HG03460 (cell line): ENCODE measurements at regions not wholly inside any gene's neighbourhood (a gene's known extent, or its start where the extent isn't known, plus 50 kb on each side); places are given as distances from the start of the nearest gene placed in this dataset.

Experiments
- ATAC-seq: cut with Tn5 transposase; IDR thresholded peaks from one replicate; pipeline ENCODE4 v1.9.1; 2021; ENCODE audit not compliant: unreplicated experiment

DNA sequence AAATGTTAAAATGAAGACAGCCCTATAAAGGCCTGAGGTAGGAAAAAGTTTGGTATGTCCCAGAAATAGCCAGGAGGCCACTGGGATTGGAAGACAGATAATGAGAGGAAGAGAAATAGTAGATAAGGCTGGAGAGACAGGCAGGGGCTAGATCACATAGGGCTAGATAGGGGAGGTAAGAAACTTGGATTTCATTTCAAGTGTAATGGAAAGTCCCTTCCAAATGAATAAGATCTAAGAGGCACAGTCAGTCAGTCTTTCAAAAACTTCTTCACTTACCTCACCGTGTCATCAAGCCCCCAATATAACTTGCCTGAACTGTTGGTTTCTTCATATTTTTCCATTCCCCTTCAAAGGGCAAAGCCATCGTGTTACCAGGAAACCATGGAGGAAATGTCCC, 121.8 kb downstream of the SPCS3 start:
- no peak for ATAC-seq

DNA sequence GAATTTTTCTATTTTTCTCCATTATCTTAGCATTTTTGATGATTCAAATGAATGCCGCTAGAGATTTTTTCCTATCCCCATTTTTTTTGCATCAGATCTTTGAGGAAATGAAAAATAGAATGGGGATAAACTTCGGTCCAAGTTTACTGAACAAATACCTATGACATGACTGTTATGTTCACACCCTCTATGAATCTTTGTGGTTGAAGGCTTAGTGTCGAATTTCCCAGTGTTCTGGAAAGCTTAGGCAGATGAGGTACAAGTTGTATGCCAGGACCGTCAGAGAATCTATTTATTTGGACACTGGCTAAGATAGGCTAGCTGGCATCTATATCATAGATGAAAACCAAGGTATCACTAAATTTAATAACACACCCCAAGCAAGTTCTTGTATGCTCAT, 123.4 kb downstream of the SPCS3 start:
- no peak for ATAC-seq

DNA sequence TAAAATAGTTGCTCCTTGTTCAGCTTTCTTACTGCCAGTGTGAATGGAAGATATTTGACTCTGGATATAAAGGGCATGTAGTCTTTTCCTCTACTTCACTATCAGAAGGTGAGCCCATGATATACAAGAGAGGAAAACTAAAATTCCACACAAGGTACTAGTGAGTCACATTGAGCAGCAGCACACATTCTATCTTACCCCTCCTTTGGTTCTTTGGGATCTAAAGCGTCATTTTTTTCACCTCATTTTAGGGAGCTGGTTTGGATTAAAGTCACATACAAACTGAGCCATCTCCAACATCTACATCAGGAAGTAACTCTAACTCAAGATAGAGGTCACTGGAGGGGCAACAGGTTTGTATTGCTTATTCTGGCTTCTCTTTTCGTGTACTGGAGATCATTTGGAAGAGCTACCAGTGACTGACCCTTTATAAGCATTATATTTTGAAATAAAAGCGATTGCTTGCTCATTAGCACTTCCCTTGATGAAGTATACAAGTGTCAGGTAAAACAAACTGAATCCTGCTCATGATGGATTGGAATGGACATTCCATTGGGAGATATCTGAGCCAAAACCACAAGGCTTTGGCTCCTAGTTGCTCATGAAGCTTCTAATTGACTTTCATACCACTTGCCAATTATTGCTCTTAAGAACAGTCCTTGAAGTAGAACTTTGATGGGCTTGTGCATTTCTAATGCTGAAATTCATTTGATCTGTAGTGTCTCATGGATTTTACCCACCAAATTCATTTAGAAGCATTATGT, 124.1 kb downstream of the SPCS3 start:
- ATAC-seq = no peak

DNA sequence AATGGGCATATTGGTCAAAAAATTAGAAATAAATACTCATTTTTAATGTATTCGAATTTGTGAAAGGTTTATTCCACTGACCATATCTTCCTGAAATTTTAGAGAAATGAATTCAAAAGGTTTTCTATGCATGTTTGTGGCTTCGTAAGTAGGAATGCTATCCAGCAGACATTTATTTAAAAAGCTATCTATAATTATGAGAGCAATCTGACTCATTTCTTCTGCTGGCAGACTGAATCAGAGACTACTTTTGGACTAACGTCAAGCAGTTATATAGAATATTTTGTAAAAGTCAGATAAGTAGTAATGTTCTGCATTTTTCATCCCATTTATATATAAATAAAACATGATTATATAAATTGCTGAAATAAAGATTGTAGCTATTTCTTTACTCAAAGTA, 125.0 kb downstream of the SPCS3 start:
- no peak for ATAC-seq

DNA sequence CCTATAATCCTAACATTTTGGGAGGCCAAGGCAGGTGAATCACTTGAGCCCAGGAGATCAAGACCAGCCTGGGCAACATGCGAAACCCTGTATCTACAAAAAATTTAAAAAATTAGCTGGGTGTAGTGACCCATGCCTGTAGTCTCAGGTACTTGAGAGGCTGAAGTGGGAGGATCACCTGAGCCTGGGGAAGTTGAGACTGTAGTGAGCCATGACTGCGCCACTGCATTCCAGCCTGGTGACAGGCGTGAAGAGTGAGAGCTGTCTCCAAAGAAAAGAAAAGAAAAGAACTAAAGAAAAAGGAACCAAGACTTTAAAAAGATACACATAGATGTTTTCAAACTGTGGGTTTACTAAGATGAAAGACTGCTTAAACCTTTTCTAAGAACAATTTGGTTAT, 129.0 kb downstream of the SPCS3 start:
- ATAC-seq = no peak

DNA sequence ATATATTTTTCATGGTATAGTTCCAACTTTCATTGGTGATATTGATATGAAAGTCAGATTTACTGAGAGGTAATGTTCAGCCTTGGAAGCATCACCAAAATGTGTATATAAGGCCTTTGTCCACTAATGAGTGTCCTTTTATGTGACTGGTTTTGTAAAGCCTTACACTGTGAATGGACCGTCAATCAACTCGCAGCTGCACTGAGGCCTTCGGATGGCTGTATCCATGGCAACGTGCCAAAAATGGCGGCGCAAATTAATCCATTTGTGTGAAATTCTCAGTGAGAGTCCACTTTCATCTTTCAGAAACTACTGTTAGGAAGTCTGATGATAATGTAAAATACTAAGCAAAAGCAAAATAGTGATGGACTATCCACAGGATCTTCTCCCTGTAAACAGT, 131.7 kb downstream of the SPCS3 start:
- no peak for ATAC-seq

DNA sequence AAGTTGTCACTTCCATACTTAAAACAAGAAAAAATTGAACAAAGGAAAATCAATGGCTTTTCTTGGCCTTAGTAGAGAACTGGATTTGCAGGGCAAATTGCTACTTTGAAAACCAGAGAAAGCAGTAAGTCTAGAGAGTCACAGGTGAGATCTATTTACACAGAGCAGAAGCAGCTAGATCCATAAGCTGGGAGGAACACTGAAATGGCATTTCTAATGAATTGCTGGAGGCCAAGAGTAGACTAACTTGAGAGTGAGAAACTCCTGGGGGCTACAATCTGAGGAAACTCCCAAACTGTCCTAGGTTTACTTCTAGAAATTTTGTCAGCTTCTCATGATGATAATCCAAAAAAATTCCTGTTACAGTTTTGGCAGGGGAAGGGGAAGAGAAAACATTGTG, 133.3 kb downstream of the SPCS3 start:
- ATAC-seq = no peak

DNA sequence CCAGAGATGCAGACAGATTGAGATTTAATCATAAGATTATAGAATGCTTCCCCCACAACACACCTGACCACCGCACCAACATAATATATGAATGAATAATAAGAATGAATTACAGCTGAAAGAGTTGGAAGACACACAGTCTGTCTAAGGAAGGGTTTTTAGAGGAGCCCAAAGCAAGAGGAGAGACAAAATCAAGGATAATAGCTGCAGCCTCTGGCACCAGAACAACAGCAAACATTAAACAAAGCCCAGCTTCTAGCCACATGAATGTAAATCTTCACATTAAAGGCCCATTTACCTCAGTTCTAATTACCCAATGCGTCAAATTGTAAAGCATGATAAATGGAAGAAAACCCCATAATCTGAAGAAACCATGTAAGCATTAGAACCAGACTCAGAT, 133.9 kb downstream of the SPCS3 start:
- ATAC-seq = no peak

DNA sequence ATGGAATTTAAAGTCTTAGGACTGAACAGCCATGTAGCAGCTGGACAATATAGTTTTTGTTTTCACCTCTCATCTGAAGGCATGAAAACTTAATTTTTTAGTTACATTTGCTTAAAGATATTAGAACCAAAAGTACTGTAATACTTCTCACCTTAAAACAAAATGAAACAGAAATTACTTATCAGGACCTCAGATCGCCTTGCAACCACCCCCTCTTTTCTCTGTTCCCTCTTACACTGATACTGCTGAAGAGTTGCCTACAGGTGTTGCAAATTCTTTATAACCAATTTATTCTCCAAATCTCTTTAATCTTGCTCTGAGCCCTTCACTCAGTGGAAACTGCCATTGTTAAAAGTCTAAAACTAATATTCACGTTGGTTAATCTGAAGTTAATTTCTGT, 145.0 kb downstream of the SPCS3 start:
- ATAC-seq = peak; percentile 99

DNA sequence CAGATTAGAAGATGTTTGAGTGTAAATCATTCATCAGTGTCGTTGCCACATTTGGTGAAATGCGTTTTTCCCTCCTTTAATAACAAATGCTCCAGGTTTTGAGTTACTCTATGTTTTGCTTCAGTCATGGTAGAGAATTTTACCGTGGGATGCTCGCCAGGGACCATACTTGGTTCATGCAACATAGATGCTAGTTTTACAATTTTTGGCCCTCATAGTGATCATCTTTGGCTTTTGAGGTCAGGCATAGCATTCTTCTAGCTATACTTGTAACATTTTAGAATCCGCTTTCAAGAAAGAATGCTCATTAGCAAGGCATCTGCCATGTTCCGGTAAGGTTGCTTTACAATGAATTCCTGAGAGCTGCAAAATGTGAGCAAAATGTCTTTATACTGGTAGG, 147.2 kb downstream of the SPCS3 start:
- no peak for ATAC-seq

DNA sequence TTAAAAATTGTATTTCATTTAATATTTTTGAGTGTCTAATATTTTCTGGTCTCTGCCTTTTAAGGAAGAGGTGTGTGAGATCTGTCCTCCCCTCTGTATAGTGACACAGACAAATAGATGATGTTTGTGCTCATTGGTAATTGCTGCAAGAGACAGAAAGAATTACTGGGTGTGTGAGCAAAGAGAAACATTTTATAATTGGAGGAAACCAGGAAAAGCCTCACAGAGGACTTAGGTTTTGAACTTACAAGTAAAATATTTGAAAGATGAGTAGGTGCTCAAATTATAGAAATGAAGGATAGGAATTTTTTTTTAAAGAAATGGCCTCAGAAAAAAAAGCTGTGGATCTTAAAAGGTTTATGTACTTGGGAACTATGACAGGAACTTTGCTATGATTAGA, 149.8 kb downstream of the SPCS3 start:
- no peak for ATAC-seq

DNA sequence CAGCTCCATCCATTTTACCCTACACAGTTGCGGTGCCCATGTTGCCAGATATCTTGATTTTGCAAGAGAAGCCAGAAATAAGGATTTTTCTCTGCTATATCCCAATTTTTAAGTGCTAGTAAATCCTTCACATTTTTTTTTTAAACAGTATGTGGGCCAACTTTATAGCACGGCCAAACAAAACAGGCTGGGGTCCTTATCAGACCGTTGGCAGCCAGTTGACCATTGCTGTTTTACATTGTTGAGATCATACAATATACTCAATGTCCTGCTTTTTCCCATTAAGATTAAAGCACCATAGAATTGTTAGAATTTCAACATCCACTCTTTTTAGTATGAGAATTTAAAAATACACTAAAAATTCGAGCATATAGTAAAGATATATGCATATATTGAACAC, 150.9 kb downstream of the SPCS3 start:
- ATAC-seq = no peak

DNA sequence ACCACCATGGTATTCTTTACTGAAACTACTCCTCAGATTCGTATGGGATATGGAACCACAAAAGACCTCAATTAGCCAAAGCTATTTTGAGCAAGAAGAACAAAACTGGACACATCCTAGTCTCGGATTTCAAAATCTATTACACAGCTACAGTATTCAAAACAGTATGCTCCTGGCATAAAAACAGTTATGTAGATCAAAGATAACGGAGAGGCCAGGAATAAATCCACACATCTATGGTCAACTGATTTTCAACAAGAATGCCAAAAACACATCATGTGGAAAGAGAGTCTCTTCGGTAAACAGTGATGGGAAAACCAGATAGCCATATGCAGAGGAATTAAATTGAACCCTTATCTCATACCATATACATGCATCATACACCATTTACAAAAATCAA, 155.3 kb downstream of the SPCS3 start:
- ATAC-seq = no peak

DNA sequence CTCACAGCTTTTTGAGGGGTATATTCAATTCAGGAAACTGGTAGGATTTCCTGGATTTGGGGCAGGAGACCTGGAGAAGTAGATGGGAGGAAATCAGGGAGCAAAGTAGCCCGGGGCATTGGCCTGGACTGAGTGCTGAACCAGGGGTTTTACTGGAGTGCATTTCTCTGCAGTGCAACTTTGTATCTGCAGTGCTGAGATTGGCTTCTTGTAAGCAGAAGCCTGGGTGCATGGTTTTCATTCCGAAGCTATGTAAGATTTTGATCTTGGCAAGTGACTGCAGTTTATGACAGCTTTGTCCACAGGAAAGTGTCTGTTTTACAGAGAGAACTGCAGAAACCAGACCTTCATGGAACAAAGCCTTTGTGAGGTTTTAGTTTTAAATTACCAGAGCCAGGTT, 158.3 kb downstream of the SPCS3 start:
- ATAC-seq = no peak

DNA sequence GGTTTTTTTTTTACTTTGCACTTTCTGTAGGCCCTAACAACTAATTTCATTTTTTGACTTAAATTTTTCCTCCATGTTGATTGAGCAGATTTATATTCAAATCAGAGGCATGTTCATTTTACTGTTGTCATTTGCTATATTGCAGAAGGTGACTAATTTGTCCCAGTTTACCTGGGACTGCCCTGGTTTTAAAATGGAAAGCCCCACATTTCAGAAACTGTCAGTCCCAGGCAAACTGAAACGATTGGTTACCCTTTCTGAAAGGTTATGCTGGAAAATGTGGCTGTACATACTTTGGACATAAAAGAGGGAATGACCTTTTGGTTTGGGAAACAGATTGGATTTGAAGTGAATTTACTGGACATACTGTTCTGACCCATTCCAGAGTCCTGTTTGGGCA, 160.0 kb downstream of the SPCS3 start:
- ATAC-seq = no peak

DNA sequence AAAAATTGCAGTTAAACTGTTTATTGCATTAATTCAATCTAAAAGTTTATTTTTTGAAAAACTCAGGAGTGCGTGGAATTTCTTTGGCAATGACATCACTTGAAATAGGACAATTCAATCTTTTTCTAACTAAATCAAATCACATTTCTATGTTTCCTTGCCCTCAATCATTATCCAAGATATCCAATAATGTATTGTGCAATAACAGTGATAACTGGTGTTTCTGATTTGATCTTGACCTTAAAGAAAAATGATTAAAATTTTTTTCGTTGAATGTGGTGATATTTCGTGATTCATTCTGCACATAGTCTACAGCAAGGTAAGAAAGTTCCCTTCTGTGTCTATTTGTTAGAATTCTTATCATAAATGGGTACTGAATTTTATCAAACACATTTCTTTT, 163.2 kb downstream of the SPCS3 start:
- no peak for ATAC-seq

DNA sequence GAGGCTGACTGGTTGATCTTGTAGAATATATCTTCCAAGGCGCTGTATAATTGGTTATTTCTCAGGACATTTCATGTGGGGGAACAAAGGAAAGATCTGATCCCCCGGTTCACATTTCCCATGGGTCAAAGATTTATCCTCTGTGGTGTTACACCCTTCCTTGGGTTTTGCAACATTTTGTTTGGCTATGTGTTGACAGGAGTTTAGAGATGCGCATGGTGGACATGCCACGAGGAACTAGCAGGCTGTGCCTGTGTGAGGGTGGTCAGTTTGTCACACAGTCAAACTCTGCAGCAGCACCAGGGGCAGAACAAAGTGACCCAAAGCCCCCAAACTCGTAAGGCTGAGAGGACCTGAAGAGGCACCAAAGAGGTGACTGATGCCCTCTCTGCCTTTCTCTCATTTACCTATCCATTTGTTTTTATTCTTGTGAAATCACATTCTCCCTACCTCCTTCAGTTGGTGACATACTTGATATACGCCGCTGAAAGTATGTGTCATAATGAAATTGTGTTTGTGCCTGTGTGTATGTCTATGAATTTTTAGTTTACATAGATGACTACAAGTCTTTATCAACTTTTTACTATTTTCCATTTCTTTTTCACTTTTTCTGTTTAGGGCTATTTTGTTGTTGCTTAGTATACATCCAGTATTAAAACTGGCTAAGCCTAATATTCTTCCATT, 164.7 kb downstream of the SPCS3 start:
- ATAC-seq = no peak

DNA sequence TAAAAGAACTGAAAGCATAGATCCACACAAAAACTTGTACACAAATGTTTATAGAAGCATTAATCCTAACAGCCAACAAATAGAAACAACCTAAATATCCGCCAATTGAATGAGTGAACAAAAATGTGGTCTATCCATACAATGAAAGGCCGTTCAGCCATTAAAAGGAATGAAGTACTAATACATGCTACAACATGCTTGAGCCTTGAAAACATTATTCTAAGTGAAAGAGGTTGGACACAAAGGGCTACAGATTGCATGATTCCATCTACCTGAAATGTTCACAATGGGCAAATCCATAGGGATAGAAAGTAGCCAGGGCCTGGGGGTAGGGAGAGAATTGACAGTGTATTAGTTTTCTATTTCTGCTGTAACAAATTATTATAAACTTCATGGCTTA, 169.2 kb downstream of the SPCS3 start:
- ATAC-seq = no peak

DNA sequence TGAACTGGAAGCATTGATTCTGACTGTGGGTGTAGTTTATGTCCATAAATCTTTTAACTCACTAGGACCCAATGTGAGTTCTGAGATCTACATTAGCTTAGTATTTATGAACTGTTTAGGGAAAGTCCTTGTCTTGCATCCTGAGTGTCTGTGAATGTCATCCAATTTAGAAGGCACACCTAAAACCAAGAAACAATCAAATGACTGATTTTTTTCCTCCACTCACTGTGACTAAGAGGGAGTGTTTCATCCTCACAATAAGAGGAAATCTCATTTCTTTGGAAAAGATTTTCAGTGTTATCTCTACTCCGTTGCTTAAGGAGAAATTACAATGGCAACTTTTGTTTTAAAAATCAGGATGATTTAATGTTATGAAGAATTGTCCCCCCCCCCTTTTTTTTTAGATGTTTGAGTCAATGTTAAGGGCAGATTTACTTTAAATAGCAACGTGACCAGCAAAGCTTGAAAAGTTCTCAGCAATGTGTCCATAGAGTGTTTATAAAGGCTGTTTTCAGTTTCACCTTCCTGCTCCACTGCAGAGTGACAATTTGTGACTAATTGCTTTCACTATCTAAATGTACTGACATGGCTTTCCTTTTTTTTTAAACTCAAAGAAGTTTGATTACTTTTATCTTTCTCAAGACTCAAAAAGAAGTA, 173.0 kb downstream of the SPCS3 start:
- ATAC-seq = peak; percentile 100

DNA sequence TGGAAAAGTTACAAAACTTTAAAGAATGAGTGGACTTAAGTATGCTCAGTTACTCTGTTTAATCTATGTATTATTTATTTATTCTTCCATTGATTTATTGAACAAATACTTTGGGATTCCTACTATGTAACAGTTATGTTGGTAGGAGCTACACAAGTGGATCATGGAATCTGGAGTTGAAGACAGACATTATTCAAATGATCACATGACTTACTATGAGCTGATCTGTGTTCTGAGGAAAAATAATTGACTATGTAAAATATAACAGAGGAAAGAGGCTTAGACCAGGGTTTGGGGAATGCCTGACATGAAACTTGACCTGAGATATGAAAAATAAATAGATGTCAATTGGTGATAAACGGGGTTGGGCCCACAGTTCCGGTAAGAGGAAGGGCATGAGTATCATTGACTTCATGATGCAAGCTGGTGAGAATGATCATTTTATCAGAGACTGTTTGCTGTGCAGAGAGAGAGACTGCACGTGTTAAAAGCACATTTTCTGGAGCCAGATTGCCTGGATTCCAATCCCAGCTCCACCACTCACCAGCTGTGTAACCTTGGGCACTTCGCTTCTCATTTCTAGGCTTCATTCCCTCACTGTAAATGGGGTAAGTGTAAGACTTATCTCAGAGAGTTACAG, 179.0 kb downstream of the SPCS3 start:
- no peak for ATAC-seq

DNA sequence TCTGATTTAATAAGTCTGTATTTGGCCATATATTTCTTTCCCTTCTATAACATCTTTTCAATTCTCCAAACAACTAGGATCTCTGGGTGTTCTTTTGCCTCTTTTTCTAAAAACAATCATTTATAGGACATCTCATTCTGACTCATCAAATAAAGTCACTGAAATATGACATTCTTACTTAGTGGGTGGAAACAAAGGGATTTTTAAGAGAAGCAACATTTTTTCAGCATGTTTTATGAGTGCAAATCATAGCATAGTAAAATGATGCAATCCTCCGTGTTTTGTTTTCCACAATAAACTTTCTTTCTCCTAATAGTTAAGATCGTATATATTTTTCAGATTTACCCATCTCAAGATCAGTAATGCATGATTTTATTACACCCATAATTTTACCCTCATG, 179.8 kb downstream of the SPCS3 start:
- no peak for ATAC-seq

DNA sequence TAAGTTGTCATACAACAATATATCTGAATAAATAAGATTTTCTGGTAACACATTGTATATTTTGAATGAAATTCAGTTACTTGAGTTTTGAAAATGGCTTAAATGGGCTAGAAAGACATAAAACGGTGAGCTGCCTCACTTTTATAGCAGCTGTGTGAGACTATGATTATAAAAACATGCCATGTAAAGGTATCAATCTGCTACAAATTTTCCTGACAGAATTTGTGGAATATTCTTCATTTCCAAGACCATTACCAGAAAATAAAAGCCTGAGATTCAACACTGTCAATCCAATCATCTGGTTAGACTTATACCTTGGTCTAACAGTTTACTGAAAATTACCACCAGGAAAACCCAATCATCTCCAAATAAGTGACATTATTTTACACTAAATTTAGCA, 181.1 kb downstream of the SPCS3 start:
- no peak for ATAC-seq
